Activated T-cell treated with anti-CD3 and anti-CD28 coated beads for 4 hours (primary cell): ENCODE measurements at regions not wholly inside any gene's neighbourhood (a gene's known extent, or its start where the extent isn't known, plus 50 kb on each side); places are given as distances from the start of the nearest gene placed in this dataset.

Experiments
- DNase-seq: peaks from one replicate; pipeline ENCODE4 v3.0.0-alpha.2; 2020

DNA sequence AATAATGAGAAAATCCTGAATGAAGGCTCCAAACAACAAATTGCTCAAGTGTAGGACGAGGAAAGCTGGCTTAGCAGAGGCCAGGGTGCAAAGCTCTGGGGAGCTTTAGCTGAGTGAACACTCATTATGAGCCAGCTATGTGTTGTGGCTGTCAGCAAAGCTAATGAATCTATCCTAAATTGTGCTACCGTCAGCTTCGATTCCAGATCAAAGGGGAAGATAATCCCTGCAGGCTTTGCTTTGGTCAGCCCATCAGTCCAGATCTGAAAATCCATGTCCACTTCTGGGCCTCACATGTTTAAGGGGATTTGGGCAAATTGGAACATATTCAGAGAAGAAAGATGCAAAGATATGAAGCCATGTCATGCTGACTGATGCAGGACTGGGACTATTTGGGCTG lies 180.9 kb upstream of the ZBED5 start:
- no peak for DNase-seq

DNA sequence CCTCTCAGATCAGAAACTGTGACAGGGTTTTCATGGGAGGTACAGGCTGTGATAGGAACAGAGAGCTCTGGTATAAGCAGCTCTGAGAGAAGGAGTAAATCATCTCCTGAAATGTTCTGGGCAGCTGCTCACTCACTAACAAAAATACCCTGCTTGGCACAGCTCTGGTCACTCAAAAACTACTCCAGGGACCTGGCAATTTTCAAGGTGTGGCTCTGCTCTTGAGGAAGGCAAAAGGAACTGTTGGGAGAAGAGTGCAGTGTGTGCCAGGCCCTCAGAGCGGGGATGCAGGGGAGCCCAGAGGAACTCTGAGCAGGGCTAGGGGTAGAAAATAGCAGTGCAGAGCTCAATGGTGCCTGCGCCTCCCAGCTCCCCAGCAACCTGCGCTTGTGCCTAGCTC lies 180.5 kb upstream of the ZBED5 start:
- no peak for DNase-seq

DNA sequence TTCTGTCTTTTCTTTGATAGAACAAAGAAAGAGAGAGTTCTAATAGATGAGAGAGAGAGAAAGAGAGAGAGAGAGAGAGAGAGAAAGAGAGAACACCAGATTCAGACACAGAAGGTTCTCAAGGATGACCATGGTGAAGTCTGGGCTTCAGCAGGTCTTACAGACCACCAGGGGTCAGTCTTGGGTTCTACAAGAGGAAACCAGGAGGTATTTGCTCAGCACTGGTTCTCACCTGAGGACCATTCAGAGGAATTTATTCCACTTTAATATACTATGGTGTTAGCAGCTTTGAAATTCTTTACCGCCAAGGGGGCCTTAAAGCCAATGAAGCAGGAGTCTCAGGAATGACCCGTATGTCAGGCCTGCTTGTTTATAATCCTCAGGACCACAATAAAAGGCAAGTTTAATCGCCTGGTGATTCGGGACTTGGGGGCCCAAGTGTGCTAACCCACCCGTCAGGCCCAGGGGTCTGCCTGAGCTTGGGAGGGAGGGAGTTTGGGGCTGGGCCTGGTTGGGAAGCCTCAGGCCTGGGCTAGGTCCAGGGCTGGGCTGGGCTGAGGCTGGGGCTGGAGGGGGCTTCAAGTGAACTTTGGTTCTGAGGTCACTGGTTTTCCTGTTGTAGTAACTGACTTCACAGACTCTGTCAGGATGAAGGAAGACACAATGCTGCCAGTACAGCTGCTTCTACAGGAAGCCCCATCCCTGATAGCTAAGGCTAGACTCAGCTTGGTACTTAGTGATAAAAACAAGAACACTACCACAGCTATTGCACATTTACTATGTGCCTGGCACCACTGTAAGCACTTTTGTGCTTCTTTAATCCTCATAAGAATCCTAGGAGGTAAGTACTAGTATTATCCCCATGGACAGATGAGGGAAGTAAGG lies 179.2 kb upstream of the ZBED5 start:
- peak; percentile 12 for DNase-seq

DNA sequence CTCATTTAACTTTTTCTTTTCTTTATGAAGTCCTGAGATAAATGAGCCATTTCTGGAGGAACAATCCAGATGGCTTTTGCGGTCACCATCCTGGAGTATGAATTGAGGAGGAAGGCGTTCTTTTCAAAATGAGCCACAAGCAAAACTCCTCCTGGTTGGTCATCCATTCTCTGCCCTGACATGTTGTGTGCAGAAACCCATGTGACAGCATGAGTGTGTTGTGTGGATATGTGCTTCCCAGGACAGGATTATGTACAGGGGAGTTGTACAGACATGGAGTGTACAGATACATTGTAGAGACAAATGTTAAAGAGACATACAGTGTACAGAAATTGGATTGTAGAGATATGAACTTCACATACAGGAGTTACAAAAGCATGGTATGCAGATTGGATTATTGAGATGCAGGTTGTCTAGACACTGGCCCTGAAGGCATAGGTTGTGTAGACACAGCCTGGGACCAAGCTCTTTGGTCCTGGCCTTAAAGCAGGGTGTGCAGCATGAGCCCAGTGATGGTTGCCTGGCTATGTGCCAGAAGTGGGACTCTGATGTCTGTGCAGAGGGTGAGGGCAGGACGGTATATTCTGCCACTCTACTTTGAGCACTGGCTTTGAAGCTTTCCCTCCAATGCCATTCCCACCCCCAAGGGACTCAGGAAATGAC lies 178.5 kb upstream of the ZBED5 start:
- DNase-seq: no peak

DNA sequence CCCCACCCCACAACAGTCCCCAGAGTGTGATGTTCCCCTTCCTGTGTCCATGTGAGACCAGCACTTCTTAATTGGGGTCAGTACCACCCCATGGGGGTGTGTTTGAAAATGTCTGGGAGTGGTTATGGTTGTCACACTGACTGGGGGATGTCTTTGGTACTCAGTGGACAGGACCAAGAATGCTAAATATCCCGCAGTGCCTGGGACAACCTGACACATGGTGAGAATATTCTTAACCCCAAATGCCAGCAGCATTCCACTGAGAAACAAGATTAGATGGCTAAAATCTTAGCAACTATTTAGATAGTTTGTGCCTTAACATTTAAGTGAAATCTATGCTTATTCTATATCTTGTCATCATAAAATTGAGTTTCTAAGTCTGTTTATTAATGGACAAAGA lies 177.5 kb upstream of the ZBED5 start:
- DNase-seq: no peak

DNA sequence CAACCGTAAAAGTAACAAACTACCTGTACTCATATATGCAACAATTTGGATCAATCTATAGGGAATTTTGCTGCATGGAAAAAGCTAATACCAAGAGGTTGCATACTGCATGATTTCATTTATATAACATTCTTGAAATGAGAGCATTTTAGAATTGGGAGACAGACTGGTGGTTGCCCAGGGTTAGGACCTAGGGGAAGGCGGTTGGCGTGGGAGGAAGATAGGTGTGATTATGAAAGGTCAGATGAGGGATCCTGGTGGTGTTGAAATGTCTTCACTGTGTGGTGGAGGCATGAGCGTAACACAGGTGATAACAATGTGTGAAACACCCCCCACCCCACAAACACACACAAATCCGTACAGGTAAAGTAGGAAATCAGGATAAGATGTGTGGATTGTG lies 176.6 kb upstream of the ZBED5 start:
- DNase-seq: no peak

DNA sequence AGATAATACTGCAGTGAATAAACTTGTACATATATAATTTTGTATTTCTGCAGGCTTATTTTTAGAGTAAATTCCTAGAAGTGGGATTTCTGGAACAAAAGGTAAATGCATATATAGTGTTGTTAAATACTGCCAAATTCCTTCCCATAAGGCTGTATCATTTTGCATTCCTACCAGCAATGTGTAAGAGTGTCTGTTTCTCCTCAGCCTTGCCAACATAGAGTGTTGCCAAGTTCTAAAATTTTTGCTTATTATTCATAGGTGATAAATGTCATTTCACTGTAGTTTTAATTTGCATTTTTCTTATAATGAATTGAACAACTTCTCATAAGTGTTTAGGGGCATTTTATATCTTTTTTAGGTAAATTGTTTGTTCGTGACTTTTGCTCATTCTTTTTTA lies 174.2 kb upstream of the ZBED5 start:
- no peak for DNase-seq

DNA sequence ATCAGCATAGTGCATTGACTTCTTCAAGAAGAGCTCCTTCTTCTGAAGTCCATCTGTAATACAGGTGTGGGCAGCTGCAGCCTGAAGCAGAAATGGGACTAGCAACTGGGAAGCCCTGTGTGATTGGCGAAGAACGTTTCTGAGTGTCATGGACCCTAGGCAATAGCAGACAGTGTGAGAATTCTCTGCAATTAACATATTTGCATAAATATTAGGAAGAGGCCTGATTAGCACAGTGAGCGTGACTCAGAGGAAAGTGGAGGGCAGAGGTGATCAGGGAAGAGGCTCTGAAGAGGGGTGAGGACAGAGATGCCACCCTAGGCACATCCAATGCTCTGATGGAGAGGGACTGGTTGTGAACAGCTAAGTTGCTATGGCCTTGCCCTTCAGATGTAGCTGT lies 171.2 kb upstream of the ZBED5 start:
- no peak for DNase-seq

DNA sequence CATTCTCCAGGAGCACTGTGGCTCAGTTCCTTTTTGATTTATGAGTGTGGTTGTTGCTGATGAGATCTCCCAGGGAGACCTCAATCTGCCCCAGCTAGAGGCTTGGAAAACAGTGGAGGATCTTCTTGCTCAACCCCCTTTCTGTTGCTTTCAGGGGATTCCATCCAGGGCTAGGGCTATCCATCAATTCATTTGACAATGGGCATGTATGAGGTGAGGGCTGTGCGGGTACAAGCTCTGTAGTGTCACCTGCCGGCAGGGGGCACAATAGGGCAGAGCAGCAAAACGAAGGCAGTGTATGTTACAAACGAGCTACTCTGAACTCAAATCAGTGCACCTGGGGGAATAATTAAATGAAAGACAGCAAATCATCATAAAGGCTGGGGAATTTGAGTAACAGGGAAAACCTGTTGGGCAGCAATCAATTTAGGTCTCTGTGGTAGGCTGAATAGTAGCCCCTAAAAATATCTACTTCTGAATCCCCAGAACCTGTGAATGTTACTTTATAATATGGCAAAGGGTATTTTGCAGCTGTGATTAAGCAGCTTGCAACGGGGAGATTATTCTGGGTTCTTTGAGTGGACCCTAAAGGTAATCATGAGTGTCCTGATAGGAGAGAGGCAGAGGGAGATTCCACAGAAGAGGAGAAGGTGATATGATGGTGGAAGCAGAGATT lies 170.3 kb upstream of the ZBED5 start:
- DNase-seq: peak; percentile 69

DNA sequence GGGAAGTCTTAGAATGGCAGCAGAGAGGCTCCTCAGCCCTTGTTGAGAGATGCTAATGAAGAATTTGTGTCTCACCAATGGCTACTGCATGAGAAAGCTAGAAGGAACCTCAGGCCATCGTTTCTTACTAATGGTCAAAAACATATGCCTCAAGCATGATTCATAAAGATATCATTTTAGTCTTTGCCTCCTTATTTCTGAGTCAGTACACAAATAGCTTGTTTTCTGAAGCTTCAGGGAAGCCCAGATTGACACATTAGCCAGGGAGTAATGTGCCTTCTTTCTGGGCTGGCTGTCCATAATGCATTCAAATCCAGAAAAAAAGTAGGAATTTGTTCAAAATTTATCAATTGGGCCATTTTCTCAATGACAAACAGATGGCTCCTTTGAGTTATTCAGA lies 169.4 kb upstream of the ZBED5 start:
- DNase-seq: no peak

DNA sequence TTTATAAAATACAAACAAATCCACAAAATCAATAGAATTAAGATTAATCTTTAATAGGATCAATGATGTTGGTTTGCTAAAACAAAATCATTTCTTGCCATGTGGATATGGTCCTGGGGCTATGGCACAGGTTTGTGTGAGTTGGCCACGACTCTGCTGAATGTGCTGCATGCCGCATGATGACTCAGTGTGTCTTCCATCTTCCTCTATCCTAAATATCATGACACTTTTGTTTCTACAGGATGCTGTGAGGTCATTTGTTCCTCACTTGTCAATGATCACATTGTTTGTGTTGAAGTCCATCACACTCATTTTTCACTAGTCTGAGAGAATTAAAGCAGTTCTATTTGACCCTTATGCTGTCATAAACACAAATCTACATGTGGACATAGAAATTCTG lies 167.2 kb upstream of the ZBED5 start:
- no peak for DNase-seq

DNA sequence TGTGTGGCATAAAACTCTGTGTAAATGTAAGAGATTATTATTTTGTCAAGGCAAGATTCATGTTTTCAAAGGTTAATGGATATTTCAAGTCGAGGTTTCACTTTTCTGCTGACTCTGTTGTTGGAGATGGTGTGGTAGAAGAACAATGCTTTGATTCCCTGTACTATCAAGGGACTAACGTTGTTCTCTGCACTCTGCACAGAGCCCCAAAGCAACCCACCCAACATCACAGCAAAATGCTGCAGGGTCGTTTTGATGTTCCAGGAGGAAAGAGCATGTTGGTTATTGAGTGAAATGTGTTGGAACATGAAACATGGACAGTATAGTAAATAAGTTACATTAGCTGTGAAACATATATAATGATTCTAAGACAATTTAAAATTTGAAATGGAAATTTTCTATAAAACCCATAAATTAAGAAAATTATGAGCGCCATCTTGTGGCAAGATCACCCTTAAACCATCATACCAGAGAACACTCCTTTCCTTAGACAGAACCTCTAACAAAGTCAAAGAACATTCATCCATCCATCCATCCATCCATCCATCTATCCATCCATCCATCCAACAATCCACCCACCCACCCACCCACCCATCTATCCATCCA lies 164.4 kb upstream of the ZBED5 start:
- peak; percentile 27 for DNase-seq

DNA sequence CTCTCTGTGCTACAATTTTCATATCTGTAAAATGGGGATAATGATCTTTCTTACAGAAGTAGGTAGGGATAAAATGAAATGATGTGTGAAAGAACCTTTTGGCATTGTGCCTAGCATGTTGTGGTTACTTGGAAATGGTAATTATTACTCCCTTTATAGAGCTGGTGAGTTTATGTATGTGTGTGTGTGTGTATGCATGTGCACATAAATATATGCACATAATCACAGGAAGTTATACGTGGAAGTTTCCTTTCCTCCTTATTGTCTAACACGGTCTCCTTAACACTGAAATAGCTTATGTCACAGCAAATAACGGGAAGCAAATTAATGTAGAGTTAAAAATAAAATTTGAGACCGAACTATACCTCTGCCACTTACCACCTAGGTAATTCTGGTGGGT lies 163.7 kb upstream of the ZBED5 start:
- no peak for DNase-seq

DNA sequence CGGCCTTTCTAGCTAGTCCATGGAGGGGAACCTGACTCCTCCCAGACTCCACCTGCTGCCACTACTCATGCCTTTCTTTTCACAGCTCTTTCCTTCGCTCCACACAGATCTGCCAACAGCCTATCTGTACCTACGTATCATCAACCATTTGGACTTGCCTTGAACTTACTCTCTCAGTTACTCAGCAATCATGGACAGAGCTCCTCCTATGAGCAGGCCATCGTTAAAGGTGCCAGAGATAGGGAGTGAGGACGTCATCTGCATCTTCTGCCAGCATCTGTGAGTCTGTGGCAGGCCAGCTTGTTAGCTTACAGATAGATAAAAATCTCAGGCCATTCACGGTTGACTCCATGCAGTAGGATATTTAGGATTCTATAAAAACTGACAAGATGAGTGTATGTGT lies 162.9 kb upstream of the ZBED5 start:
- no peak for DNase-seq

DNA sequence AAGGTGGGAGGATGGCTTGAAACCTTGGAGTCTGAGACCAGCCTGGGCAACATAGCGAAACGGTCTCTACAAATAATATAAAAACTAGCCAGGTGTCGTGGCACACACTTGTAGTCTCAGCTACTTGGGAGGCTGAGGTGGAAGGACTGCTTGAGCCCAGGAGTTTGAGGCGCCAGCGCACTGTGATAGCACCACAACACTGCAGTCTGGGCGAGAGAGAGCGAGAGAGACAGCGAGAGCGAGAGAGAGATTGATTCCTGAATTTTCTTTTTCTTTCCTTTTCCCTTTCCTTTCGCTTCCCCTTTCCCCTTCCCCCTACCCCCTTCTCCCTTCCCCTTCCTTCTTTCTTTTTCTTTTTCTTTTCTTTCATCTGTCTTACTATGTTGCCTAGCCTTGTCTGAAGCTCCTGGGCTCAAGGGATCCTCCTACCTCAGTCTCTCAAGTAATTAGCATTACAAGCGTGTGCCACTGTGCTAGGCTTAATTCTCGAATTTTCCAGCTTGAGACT lies 162.4 kb upstream of the ZBED5 start:
- DNase-seq: no peak

DNA sequence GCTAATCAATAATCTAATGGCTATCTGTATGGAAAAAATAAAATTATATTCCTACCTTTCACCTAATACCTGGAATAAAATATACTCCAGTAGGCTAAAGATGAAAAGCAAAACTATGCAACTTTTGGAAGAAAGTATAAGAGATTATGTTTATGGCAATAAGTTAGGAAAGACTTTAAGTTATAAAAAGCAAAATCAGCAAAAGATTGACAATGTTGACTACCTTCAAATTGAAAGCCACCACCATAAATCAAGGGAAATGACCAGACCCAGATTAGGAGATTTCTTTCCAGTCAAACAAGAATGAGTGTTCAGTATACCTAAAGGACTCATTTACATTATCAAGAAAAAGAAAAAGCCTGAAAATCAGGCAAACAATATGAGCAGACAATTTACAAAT lies 159.1 kb upstream of the ZBED5 start:
- DNase-seq: no peak

DNA sequence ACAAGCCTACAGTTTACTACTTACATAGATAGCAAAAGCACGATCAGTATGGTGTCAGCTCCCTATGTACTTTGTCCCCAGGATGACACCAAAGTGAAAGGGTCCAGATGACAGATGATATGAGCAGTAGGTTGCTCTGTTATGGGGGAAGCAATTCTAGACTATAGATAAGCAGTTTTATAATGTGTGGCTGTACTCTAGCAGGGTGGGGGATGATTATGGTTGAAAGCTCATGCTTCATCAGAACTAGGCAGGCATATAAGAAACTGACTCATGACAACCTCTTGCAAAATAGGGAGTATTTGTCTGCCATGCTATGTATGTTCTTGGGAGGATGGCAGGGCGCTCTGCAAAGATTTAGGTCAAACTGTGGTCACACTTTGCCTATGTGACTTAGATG lies 158.2 kb upstream of the ZBED5 start:
- no peak for DNase-seq

DNA sequence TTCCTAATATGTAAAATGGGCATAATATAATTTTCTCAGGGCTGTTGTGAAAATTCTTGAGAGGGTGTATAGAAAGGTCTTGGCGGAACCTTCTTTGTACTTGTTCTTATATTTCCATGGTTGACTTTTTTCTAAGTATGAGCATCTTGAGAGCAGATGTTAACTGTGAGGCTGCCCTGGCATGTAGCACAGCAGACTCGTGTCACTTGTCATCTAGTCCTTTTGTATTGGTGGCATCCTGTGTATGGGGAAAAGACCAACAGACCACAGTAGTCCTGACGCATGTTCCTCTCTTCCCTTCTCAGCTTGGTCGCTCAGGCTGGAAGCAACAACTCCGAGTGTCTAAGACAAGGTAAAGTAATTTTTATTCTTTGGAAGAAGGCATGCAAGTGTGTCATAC lies 153.8 kb upstream of the ZBED5 start:
- DNase-seq: no peak

DNA sequence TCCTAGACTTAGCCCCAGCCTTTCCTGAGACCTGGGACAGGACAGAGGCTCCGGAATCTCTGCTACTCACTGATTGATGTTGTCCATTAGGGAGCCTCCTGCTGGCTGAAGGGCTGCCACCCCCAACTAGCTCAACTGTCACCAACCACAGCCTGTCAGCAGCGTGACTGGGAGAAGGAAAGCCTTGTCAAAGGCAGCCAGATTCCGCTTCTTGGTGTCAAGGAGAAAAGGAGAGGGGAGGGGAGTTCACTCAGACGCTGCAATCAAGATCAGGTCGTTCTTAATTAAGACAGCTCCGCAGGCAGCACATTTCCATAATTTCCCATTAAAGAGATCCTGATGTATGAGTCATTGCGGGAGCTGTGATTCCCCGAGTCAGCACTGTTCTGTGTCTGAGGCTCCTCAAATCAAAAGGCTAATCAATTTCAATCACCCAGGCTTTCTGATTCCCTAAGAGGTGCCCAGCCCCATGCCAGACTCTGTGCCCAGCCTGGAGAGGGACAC lies 152.8 kb upstream of the ZBED5 start:
- no peak for DNase-seq

DNA sequence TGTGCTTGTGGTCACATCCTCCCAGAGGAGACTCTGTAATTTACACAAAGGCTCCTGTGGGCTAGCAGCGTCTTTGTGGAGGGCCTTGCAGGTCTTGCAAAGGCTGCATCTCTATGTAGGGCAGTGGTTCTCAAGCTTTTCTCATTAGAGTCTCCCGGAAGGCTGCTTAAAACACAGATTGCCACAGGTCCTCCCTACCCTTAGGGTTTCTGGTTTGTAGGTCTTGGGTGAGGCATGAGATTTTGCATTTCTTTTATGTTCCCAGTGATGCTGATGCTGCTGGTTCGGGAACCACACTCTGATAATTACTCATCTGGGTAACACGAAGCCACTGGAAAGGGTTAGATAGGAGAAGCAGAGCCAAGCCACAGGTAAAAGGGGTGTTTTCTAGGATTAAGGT lies 151.3 kb upstream of the ZBED5 start:
- no peak for DNase-seq

DNA sequence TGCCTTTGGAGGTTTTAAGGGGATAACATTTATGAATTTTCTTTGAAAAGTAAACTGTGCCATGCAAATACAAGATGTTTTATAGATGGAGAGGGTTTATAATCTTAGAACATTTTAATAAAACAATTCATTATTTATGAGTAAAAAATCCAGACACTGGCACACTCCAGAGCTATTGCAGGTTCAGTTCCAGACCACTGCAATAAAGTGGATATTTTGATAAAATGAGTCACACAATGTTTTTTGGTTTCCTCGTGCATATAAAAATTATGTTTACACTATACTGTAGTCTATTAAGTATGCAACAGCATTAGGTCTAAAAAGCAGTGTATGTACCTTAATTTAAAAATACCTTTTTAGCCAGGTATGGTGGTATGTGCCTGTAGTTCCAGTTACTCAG lies 146.2 kb upstream of the ZBED5 start:
- DNase-seq: no peak

DNA sequence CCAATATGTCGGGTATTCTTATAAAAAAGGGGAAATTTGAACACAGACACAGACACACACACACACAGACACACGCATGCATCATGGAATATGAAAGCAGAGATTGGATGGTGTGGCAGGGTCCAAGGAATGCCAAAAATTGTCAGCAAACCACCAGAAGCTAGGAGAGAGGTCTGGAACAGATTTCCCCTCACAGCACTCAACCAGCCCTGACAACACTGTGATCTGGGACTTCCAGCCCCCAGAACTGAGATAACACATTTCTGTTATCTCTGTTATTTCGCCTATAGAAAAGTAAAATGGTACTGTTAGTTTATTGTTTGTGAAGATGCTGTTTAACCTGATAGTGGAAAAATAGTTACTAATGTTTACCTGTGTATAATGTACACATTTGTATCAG lies 145.4 kb upstream of the ZBED5 start:
- no peak for DNase-seq

DNA sequence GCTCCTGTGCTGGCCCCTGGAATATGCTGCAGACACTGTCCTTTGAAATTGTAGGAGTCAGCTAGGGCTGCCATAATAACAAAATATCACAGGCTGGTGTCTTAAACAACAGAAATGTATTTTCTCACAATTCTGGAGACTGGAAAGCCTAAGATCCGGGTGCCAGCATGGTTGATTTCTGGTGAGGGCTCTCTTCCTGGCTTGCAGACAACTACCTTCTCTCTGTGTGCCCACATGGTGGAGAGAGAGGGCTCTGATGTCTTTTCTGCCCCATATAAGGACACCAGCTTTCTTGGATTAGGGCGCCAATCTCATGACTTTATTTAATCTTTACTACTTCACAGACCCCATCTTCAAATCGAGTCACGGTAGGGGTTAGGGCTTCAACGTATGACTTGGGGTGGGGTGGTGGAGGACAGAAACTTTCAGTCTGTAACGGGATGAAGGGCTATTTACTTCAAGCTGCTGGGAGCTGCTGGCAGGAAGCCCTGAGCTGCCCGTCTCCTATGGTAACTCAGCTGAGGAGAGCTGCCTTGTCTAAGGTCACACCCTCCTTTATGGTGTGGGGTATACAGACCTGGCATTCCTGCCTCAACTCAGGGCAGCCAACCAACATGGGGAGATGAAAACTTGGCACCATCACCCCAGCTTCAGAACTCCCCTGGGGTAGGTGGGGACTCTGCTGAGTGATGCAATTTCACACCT lies 142.9 kb upstream of the ZBED5 start:
- DNase-seq: no peak
